HL-60 (cell line): ENCODE measurements at regions not wholly inside any gene's neighbourhood (a gene's known extent, or its start where the extent isn't known, plus 50 kb on each side); places are given as distances from the start of the nearest gene placed in this dataset.

Experiments
- DNase-seq, 2 experiments: peaks; one replicate each; pipeline ENCODE4 v3.0.0-alpha.2; 2010 to 2020; ENCODE audit warnings: low read depth in 1 of 2, low spot score in 1 of 2
- H3K27ac ChIP-seq: fragments of 250-450 bp; sonication (Bioruptor Pico); replicated peaks from 2 replicates; pipeline ENCODE4 v1.5.1; 2020; ENCODE audit warnings: mild to moderate bottlenecking, moderate library complexity
- H3K27me3 ChIP-seq: fragments of 250-450 bp; sonication (Bioruptor Pico); 2 replicates; pipeline ENCODE4 v1.5.1; 2021; ENCODE audit warnings: mild to moderate bottlenecking, moderate library complexity; ENCODE audit not compliant: insufficient read depth, poor library complexity, severe bottlenecking
- H3K4me3 ChIP-seq: replicated peaks from 2 replicates; pipeline ENCODE4 v1.5.1; 2011; ENCODE audit warnings: mild to moderate bottlenecking, control low read depth, low read length; ENCODE audit not compliant: insufficient read depth
- CTCF ChIP-seq: IDR thresholded peaks from one replicate; pipeline ENCODE4 v1.5.1; 2011; ENCODE audit warnings: low read length, control low read depth, inconsistent platforms; ENCODE audit not compliant: insufficient read depth
- GABPA ChIP-seq: IDR thresholded peaks from 2 replicates; pipeline ENCODE4 v1.6.1; 2012; ENCODE audit warnings: low read depth
- POLR2AphosphoS5 ChIP-seq: IDR thresholded peaks from 2 replicates; pipeline ENCODE4 v1.6.1; 2012; ENCODE audit warnings: low read depth
- REST ChIP-seq: IDR thresholded peaks from 2 replicates; pipeline ENCODE4 v1.6.1; 2012; ENCODE audit warnings: low read depth; ENCODE audit not compliant: insufficient replicate concordance
- SPI1 ChIP-seq: IDR thresholded peaks from 2 replicates; pipeline ENCODE4 v1.6.1; 2012; ENCODE audit warnings: low read depth, mild to moderate bottlenecking, borderline replicate concordance

- no peak for DNase-seq
- no peak overlapping the region for H3K4me3 ChIP-seq
- H3K27me3 ChIP-seq: no peaks in the 10 kb centered on the region
- H3K27ac ChIP-seq: no peak overlapping the region
- TF ChIP-seq POLR2AphosphoS5 (no peak), REST (no peak), CTCF (no peak), GABPA (no peak), SPI1 (no peak)
These were observed 163.4 kb downstream of the AREG start for GRCh38 chr4:74608151-74608949.

GRCh38 chr4:74610491-74610890, 165.6 kb downstream of the AREG start:
- Histone ChIP-seq H3K27me3 (no peaks in the 10 kb centered on the region), H3K4me3 (no peak overlapping the region), H3K27ac (no peak overlapping the region)
- TF ChIP-seq REST (no peak), GABPA (no peak), POLR2AphosphoS5 (no peak), SPI1 (no peak), CTCF (no peak)
- DNase-seq: no peak

- Histone ChIP-seq H3K27me3 (no peaks in the 10 kb centered on the region), H3K27ac (no peak overlapping the region), H3K4me3 (no peak overlapping the region)
- DNase-seq: no peak
- TF ChIP-seq GABPA (no peak), SPI1 (no peak), REST (no peak), CTCF (no peak), POLR2AphosphoS5 (no peak)
These were observed 167.9 kb downstream of the AREG start for GRCh38 chr4:74612837-74613236.
